Activated naive CD4-positive, alpha-beta T cell treated with anti-CD3 and anti-CD28 coated beads, Interleukin-2, amount 50 U/mL, for 72 hours (primary cell): ENCODE measurements at regions not wholly inside any gene's neighbourhood (a gene's known extent, or its start where the extent isn't known, plus 50 kb on each side); places are given as distances from the start of the nearest gene placed in this dataset.
A peak's percentile ranks its signal among the peaks of the same experiment; 100 is the strongest.
"Not testable (repeated sequence)": the region's sequence is repeated elsewhere in the genome, so short reads cannot be mapped to it uniquely, and the experiment has no call there.

Source experiments
- ATAC-seq, 2 donors: fragments of 150-1000 bp; cut with Tn5 transposase; 2 replicates each; pipeline ENCODE4 v1.10.0; 2021; ENCODE audit warnings: mild to moderate bottlenecking in 2 of 2, moderate library complexity in 2 of 2
- DNase-seq, 2 donors: peaks; one replicate each; pipeline ENCODE4 v3.0.0; 2021 to 2022; ENCODE audit warnings: low spot score in 2 of 2
- H3K27ac Mint-ChIP-seq, 2 donors: one replicate each; pipeline ENCODE4 v1.8.0; 2022; ENCODE audit warnings: mild to moderate bottlenecking in 2 of 2, mixed read lengths in 2 of 2
- H3K36me3 Mint-ChIP-seq, 2 donors: one replicate each; pipeline ENCODE4 v1.8.0; 2022; ENCODE audit warnings: mixed read lengths in 2 of 2
- H3K9me3 Mint-ChIP-seq, 2 donors: one replicate each; pipeline ENCODE4 v1.8.0; 2022; ENCODE audit warnings: mixed read lengths in 2 of 2

DNA sequence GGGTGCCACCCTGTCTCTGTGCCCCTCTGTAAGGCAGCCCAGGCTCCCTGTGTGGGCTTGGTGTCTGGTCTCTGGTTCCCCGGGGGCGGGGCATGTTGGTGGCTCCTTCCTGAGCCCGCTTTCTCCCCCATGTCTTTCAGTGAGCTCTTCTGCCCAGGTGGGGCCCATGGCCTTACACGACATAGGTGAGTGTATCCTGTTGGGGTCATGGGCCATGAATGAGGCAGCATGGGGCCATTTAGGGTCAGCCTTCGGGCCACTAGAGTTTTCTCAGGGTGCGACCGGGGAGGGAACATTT is 195.1 kb downstream of the UBE3A start:
- Mint-ChIP-seq H3K27ac (no peak overlapping the region), H3K9me3 (peaks cover 4 to 12% of the 10 kb centered on the region in 2 donors), H3K36me3 (peaks cover 4 to 11% of the 10 kb centered on the region in 2 donors)
- peak in 1 of 2 donors; percentile 20 for DNase-seq
- no peak for ATAC-seq

DNA sequence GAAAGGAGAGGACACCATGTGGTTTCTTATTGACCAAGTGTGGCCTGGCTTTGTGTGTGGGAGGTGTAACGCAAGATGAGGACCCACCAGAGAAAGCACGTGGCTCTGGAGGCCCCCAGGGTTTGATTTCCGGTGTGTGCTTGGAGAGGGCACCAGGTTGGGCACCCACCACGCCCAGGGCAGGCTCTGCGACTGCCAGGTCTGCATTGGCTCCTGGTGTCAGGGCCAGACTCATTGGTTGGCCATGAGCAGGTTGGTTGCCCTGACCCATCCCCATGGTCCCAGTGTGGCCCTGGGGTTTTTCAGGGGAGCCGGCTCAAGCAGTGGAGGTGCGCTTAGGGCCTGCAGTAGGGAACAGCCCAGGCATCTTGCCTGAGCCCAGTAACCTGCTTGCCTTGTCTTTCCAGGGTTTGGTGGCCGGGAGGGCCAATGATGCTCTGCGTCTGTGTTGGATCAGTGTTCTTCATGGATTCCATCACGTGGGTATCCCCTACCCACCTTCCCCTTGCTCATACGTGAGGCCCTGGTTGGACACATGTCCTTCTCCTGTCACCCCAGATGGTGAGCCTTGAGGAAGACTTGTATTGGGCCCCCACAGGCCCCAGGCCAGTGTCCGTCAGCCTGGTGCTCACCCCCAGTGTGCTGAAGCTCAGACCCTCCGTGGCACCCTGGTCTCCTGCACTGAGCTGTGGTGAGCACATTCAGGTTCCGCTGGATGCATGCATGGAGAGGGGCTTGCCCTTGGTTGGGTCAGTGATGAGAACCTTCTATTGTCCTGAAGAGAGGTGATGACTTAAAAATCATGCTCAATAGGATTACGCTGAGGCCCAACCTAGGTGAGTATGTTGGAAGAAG is 193.9 kb downstream of the UBE3A start:
- ATAC-seq = no peak
- DNase-seq = peak in 1 of 2 donors; percentile 30
- peaks cover 4 to 12% of the 10 kb centered on the region in 2 donors for H3K9me3 Mint-ChIP-seq
- H3K36me3 Mint-ChIP-seq = peaks cover 4 to 11% of the 10 kb centered on the region in 2 donors
- H3K27ac Mint-ChIP-seq = no peak overlapping the region

GRCh38 chr15:25245801-25246622 is 192.8 kb downstream of the UBE3A start:
- H3K9me3 Mint-ChIP-seq = peaks cover 4 to 12% of the 10 kb centered on the region in 2 donors
- H3K27ac Mint-ChIP-seq = no peak overlapping the region
- ATAC-seq (no peak), DNase-seq (peak in 1 of 2 donors; percentile 40)
- H3K36me3 Mint-ChIP-seq = peaks cover 4 to 11% of the 10 kb centered on the region in 2 donors

DNA sequence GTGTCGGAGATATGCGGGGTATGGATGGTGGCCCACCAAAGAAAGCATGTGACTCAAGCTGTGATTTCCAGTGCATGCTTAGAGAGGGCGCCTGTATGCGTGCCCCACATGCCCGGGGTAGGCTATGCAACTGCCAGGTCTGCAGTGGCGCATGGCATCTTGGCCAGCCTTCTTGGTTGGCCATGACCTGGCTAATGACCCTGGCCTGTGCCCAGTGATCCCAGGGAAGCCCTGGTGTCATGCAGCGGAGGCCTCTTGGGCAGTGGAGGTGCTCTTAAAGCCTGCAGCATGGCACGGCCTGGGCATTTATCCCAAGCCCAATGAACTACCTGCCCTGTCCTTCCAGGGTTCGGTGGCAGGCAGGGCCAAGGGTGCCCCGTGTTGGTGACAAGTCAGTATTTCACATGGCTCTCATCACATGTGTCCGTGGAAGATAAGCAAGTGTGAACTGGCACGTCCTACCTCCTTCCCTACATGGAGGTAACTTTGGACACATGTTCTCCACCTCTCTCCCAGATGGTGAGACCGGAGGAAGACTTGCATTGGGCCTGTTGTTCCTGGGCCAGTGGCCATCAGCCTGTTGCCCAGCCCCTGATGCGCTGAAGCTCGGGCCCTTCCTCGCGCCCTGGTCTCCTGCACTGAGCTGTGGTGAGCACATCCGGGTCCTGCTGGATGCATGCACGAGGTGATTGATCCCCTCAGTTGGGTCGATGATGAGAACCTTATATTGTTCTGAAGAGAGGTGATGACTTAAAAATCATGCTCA is 192.0 kb downstream of the UBE3A start:
- ATAC-seq = no peak
- peak in 1 of 2 donors; percentile 16 for DNase-seq
- Mint-ChIP-seq H3K27ac (no peak overlapping the region), H3K36me3 (peaks cover 4 to 11% of the 10 kb centered on the region in 2 donors), H3K9me3 (peaks cover 4 to 12% of the 10 kb centered on the region in 2 donors)

GRCh38 chr15:25247407-25248038 is 191.3 kb downstream of the UBE3A start:
- Mint-ChIP-seq H3K36me3 (peaks cover 4 to 18% of the 10 kb centered on the region in 2 donors), H3K9me3 (peaks cover 4 to 16% of the 10 kb centered on the region in 2 donors), H3K27ac (no peak overlapping the region)
- ATAC-seq (no peak), DNase-seq (peak in 1 of 2 donors; percentile 14)

DNA sequence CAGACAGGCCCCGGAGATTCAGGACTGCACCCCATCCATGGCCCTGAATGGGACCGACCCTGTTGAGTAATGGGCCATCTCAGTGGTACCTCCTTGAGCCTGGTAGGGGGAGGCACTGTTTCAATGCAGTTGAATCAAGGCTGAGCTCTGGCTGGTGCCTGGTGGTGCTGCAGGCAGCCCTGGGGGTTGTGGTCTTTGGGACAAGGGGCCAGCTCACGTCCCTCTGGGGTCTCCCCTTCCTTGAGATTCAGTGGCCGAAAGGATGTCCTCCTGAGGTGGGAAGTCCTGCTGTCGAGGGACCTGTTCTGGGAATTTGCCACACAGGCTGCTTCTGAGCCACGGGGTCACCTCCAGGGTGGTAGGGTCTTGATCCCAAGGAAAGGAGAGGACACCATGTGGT is 190.7 kb downstream of the UBE3A start:
- peaks cover 4 to 16% of the 10 kb centered on the region in 2 donors for H3K9me3 Mint-ChIP-seq
- not testable (repeated sequence) for DNase-seq, H3K27ac Mint-ChIP-seq

DNA sequence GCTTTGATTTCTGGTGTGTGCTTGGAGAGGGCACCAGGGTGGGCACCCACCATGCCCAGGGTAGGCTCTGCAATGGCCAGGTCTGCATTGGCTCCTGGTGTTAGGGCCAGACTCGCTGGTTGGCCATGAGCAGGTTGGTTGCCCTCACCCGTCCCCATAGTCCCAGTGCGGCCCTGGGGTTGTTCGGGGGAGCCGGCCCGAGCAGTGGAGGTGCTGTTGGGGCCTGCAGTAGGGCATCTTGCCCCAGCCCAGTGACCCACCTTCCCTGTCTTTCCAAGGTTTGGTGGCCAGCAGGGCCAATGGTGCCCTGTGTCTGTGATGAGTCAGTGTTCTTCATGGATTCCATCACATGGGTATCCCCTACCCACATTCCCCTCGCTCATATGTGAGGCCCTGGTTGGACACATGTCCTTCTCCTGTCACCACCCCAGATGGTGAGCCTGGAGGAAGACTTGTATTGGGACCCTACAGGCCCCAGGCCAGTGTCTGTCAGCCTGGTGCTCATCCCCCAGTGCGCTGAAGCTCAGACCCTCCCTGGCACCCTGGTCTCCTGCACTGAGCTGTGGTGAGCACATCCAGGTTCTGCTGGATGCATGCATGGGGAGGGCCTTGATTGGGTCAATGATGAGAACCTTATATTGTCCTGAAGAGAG is 190.1 kb downstream of the UBE3A start:
- no peak overlapping the region for H3K27ac Mint-ChIP-seq
- H3K36me3 Mint-ChIP-seq = peaks cover 4 to 20% of the 10 kb centered on the region in 2 donors
- no peak for DNase-seq
- ATAC-seq = no peak
- peaks cover 4 to 16% of the 10 kb centered on the region in 2 donors for H3K9me3 Mint-ChIP-seq

More for the DNA sequence above, 190.7 kb downstream of the UBE3A start:
- ATAC-seq = not testable (repeated sequence)
- peaks cover 4 to 18% of the 10 kb centered on the region in 2 donors for H3K36me3 Mint-ChIP-seq

- H3K9me3 Mint-ChIP-seq = peaks cover 7 to 18% of the 10 kb centered on the region in 2 donors
- ATAC-seq (no peak), DNase-seq (peak in 1 of 2 donors; percentile 31)
- no peak overlapping the region for H3K27ac Mint-ChIP-seq
- H3K36me3 Mint-ChIP-seq = peaks cover 10 to 27% of the 10 kb centered on the region in 2 donors
Measured at GRCh38 chr15:25249236-25250010, 189.4 kb downstream of the UBE3A start.

DNA sequence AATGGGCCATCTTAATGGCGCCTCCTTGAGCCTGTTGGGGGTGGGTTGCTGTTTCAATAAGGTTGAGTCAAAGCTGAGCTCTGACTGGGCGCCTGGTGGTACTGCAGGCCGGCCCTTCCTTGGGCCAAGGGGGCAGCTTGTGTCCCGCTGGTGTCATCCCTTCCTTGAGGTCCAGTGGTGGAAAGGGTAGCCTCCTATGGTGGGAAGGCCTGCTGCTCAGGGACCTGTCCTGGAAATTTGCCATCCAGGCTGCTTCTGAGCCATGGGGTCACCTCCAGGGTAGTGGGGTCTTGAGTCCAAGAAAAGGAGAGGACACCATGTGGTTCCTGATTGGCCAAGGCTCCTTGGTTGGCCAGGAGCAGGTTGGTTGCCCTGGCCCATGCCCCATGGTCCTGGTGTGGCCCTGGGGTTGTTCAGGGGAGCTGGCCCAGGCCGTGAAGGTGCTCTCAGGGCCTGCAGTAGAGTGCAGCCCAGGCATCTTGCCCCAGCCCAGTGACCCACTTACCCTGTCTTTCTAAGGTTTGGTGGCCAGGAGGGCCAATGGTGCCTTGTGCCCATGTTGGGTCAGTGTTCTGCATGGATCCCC is 188.7 kb downstream of the UBE3A start:
- H3K9me3 Mint-ChIP-seq = peaks cover 14 to 23% of the 10 kb centered on the region in 2 donors
- ATAC-seq (no peak), DNase-seq (peak in 1 of 2 donors; percentile 39)
- H3K27ac Mint-ChIP-seq = no peak overlapping the region
- peaks cover 15 to 32% of the 10 kb centered on the region in 2 donors for H3K36me3 Mint-ChIP-seq

GRCh38 chr15:25250906-25251622 is 187.8 kb downstream of the UBE3A start:
- Mint-ChIP-seq H3K27ac (no peak overlapping the region), H3K9me3 (peaks cover 15 to 22% of the 10 kb centered on the region in 2 donors), H3K36me3 (peaks cover 18 to 32% of the 10 kb centered on the region in 2 donors)
- ATAC-seq = no peak
- peak in 1 of 2 donors; percentile 20 for DNase-seq

DNA sequence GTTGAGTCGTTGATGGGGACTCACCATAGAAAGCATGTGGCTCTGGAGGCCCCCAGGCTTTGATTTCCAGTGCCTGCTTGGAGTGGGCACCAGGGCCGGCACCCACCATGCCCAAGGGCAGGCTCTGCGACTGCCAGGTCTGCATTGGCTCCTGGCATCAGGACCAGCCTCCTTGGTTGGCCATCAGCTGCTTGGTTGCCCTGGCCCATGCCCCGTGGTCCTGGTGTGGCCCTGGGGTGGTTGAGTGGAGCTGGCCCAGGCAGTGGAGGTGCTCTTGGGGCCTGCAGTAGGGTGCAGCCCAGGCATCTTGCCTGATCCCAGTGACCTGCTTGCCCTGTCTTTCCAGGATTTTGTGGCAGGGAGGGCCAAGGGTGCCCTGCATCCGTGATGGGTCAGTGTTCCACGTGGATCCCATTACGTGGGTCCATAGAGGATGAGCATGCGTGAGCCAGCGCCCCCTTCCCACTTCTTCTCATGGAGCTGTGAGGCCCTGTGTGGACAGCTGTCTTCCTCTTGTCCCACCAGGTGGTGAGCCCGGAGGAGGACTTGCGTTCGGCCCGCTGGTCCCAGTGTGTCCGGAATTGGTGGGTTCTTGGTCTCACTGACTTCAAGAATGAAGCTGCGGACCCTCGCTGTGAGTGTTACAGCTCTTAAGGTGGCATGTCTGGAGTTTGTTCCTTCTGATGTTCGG is 187.0 kb downstream of the UBE3A start:
- Mint-ChIP-seq H3K27ac (no peak overlapping the region), H3K36me3 (peaks cover 26 to 39% of the 10 kb centered on the region in 2 donors), H3K9me3 (peaks cover 19 to 22% of the 10 kb centered on the region in 2 donors)
- peak in 1 of 2 donors; percentile 37 for DNase-seq
- no peak for ATAC-seq

DNA sequence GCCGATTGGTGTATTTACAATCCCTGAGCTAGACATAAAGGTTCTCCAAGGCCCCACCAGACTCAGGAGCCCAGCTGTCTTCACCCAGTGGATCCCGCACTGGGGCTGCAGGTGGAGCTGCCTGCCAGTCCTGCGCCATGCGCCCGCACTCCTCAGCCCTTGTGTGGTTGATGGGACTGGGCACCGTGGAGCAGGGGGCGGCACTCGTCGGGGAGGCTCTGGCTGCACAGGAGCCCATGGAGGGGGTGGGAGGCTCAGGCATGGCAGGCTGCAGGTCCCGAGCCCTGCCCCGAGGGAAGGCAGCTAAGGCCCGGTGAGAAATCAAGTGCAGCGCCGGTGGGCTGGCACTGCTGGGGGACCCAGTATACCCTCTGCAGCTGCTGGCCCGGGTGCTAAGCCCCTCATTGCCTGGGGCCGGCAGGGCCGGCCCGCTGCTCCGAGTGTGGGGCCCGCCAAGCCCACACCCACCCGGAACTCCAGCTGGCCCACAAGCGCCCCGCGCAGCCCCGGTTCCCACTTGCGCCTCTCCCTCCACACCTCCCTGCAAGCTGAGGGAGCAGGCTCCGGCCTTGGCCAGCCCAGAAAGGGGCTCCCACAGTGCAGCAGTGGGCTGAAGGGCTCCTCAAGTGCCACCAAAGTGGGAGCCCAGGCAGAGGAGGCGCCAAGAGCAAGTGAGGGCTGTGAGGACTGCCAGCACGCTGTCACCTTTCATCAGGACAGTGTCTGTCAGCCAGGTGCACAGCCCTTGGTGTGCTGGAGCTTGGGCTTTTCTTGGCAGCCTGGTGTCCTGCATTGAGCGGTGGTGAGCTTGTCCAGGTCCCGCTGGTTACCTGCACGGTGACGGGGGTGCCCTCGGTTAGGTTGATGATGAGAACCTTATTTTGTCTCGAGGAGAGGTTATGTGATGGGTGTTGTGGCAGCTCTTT is 185.5 kb downstream of the UBE3A start:
- not testable (repeated sequence) for H3K27ac Mint-ChIP-seq, ATAC-seq
- peaks cover 36 to 40% of the 10 kb centered on the region in 2 donors for H3K36me3 Mint-ChIP-seq
- peaks cover 20 to 30% of the 10 kb centered on the region in 2 donors for H3K9me3 Mint-ChIP-seq
- peak in 1 of 2 donors; percentile 45 for DNase-seq

DNA sequence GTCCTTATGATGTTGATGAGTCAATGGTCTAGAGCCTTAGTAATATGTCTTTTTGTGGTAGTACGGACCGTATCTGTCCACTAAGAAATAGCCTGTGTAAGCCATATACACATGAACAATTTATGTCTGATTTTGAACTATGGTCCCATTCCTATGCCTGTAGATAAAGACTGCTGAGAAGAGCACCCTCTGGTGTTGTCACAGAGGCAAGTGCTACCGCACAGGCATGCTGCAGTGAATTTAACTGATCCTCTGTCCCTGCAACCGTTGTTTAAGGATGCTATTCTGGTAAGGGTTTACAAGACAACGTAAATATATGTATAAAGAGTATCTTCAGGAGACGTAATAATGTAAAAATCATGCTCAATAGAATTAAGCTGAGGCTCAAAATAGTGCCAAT is 170.7 kb downstream of the UBE3A start:
- no peak for ATAC-seq
- DNase-seq = no peak
- Mint-ChIP-seq H3K36me3 (no peaks in the 10 kb centered on the region), H3K9me3 (peaks cover 7 to 10% of the 10 kb centered on the region in 2 donors), H3K27ac (no peak overlapping the region)
